ENCODE measurements at regions not wholly inside any gene's neighbourhood (a gene's known extent, or its start where the extent isn't known, plus 50 kb on each side); places are given as distances from the start of the nearest gene placed in this dataset.

DNA sequence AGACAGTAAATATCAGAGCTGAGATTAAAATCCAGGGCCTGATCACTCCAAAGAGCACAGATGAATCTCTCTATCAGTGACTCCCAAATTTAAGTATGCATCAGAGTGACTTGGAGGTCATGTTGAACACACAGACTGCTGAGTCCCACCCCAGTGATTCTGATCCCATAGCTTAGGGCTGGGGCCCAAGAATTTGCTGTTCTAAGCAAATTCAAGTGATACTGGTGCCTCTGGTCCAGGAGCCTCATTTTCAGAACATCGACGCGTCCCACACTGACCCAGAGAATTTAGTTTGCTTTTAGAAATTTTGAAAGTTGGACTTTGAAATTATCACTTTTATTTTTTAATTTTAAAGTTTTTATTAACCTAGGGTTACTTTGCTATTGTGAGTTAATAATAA lies 72.7 kb upstream of the NETO1 start:
- DNase-seq, result no peak

GRCh38 chr18:72935744-72936143 lies 68.0 kb upstream of the NETO1 start:
- DNase-seq, result no peak

DNA sequence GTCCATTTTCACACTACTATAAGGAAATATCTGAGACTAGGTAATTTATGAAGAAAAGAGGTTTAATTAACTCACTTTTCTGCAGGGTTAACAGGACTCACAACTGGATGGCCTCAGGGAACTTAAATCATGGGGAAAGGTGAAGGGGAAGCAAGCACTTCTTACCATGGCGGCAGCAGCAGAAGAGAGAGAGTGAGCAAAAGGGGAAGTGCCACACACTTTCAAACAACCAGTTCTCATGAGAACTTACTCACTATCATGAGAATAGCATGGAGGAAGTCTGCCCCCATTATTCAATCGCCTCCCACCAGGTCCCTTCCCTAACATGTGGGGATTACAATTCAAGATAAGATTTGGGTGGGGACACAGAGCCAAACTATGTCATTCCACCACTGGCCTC lies 55.1 kb upstream of the NETO1 start:
- no peak for DNase-seq

Data from CD4-positive, alpha-beta T cell treated with Interleukin-4 for 4 hours (primary cell).